BE2C (cell line): ENCODE measurements at regions not wholly inside any gene's neighbourhood (a gene's known extent, or its start where the extent isn't known, plus 50 kb on each side); places are given as distances from the start of the nearest gene placed in this dataset.

ENCODE experiments used
- DNase-seq: peaks from one replicate; pipeline ENCODE4 v3.0.0-alpha.2; 2020
- H3K27me3 ChIP-seq: fragments of 250-450 bp; sonication (Bioruptor Pico); 2 replicates; pipeline ENCODE4 v1.5.1; 2020; ENCODE audit warnings: mild to moderate bottlenecking
- H3K36me3 ChIP-seq: fragments of 250-450 bp; sonication (Bioruptor Pico); 2 replicates; pipeline ENCODE4 v1.5.1; 2020; ENCODE audit warnings: mild to moderate bottlenecking
- H3K4me1 ChIP-seq: fragments of 250-450 bp; sonication (Bioruptor Pico); 2 replicates; pipeline ENCODE4 v1.5.1; 2020
- H3K4me3 ChIP-seq: 2 replicates; pipeline ENCODE4 v1.5.1; 2011; ENCODE audit warnings: low read depth, low read length
- H3K9me3 ChIP-seq: fragments of 250-450 bp; sonication (Bioruptor Pico); 2 replicates; pipeline ENCODE4 v1.5.1; 2020
- TF ChIP-seq, protein P1 (sequence below): IDR thresholded peaks from 2 replicates; pipeline ENCODE4 v1.5.1; 2012; ENCODE audit warnings: mild to moderate bottlenecking, low read depth, low read length

GRCh38 chr4:116453127-116453526, 632.2 kb downstream of the TRAM1L1 start:
- no peaks in the 10 kb centered on the region for H3K9me3 ChIP-seq
- TF ChIP-seq, protein P1, sequence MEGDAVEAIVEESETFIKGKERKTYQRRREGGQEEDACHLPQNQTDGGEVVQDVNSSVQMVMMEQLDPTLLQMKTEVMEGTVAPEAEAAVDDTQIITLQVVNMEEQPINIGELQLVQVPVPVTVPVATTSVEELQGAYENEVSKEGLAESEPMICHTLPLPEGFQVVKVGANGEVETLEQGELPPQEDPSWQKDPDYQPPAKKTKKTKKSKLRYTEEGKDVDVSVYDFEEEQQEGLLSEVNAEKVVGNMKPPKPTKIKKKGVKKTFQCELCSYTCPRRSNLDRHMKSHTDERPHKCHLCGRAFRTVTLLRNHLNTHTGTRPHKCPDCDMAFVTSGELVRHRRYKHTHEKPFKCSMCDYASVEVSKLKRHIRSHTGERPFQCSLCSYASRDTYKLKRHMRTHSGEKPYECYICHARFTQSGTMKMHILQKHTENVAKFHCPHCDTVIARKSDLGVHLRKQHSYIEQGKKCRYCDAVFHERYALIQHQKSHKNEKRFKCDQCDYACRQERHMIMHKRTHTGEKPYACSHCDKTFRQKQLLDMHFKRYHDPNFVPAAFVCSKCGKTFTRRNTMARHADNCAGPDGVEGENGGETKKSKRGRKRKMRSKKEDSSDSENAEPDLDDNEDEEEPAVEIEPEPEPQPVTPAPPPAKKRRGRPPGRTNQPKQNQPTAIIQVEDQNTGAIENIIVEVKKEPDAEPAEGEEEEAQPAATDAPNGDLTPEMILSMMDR = no peak
- DNase-seq = no peak
- H3K27me3 ChIP-seq = no peaks in the 10 kb centered on the region
- H3K4me1 ChIP-seq = peaks cover 5% of the 10 kb centered on the region
- H3K4me3 ChIP-seq = no peak overlapping the region
- peaks cover 4% of the 10 kb centered on the region; the same call in 1 of the 2 replicates for H3K36me3 ChIP-seq

- H3K4me1 ChIP-seq = peaks cover 5% of the 10 kb centered on the region
- TF ChIP-seq, protein P1 = no peak
- H3K4me3 ChIP-seq = no peak overlapping the region
These were observed 635.6 kb downstream of the TRAM1L1 start for GRCh38 chr4:116449764-116450163.

GRCh38 chr4:116444117-116444516, 641.3 kb downstream of the TRAM1L1 start:
- peaks cover 3% of the 10 kb centered on the region for H3K4me1 ChIP-seq
- H3K9me3 ChIP-seq = no peaks in the 10 kb centered on the region
- no peak overlapping the region for H3K4me3 ChIP-seq
- H3K36me3 ChIP-seq = no peaks in the 10 kb centered on the region
- TF ChIP-seq, protein P1 = no peak
- DNase-seq = no peak
- no peaks in the 10 kb centered on the region for H3K27me3 ChIP-seq

More at GRCh38 chr4:116449764-116450163, 635.6 kb downstream of the TRAM1L1 start:
- Histone ChIP-seq H3K9me3 (no peaks in the 10 kb centered on the region), H3K27me3 (no peaks in the 10 kb centered on the region), H3K36me3 (peaks cover 4% of the 10 kb centered on the region; the same call in 1 of the 2 replicates)
- no peak for DNase-seq

GRCh38 chr4:116438981-116439729, 646.2 kb downstream of the TRAM1L1 start:
- TF ChIP-seq, protein P1 = no peak
- H3K27me3 ChIP-seq = no peaks in the 10 kb centered on the region
- H3K36me3 ChIP-seq = no peaks in the 10 kb centered on the region

DNA sequence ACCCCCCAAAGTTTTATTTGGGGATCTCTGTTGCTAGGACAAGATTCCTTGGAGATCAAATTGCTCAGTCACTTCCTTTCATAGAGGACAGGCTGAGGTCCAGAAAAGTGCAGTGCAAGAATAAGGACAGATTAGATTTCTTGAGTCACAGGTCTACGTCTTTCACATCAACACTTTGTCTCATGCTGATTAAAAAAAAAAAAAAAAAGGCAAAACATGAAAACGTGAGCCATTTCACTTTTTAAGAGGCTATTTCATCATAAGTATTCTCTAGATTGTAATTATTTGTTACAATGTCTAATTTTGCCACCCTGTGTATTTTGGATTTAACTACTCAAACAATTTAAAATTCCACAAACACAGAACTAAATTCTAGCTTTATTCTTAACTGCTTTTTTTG, 647.0 kb downstream of the TRAM1L1 start:
- H3K4me3 ChIP-seq = no peak overlapping the region
- H3K4me1 ChIP-seq = no peaks in the 10 kb centered on the region; the same call in 1 of the 2 replicates
- no peaks in the 10 kb centered on the region for H3K36me3 ChIP-seq
- TF ChIP-seq, protein P1 = no peak
- no peak for DNase-seq
- no peaks in the 10 kb centered on the region for H3K9me3 ChIP-seq
- no peaks in the 10 kb centered on the region for H3K27me3 ChIP-seq

More at GRCh38 chr4:116438981-116439729, 646.2 kb downstream of the TRAM1L1 start:
- no peak for DNase-seq
- Histone ChIP-seq H3K4me1 (no peaks in the 10 kb centered on the region; the same call in 1 of the 2 replicates), H3K4me3 (no peak overlapping the region; the same call in 1 of the 2 replicates), H3K9me3 (no peaks in the 10 kb centered on the region)

- Histone ChIP-seq H3K27me3 (no peaks in the 10 kb centered on the region), H3K4me1 (no peaks in the 10 kb centered on the region), H3K9me3 (no peaks in the 10 kb centered on the region), H3K4me3 (no peak overlapping the region), H3K36me3 (no peaks in the 10 kb centered on the region)
- DNase-seq = no peak
- TF ChIP-seq, protein P1 = no peak
These were observed 657.7 kb downstream of the TRAM1L1 start for GRCh38 chr4:116427666-116428065.
